ENCODE measurements at regions not wholly inside any gene's neighbourhood (a gene's known extent, or its start where the extent isn't known, plus 50 kb on each side); places are given as distances from the start of the nearest gene placed in this dataset.

GRCh38 chr5:155252717-155253116 is 239.2 kb downstream of the KIF4B start:
- no peak for DNase-seq
- Histone ChIP-seq H3K27me3 (replicated peaks) (no peaks in the 10 kb centered on the region), H3K36me3 (replicated peaks) (no peaks in the 10 kb centered on the region), H3K4me3 (ENCODE audit: low read depth, low read length) (no peak overlapping the region), H3K27ac (no peak overlapping the region)
- TF ChIP-seq CTCF (IDR thresholded peaks at IDR 0.05; ENCODE audit: low read depth, low read length, missing control alignments): no peak
- in situ Hi-C loops (cut with HindIII; ENCODE audit: low pct_ligation_motif_present, low sequenced_read_pairs): no loop called here

- H3K36me3 ChIP-seq (replicated peaks): no peaks in the 10 kb centered on the region
- no peak overlapping the region for H3K27ac ChIP-seq
- in situ Hi-C loops (cut with HindIII; ENCODE audit: low pct_ligation_motif_present, low sequenced_read_pairs): no loop called here
- no peaks in the 10 kb centered on the region for H3K27me3 ChIP-seq (replicated peaks)
- no peak for DNase-seq
- no peak for TF ChIP-seq CTCF (IDR thresholded peaks at IDR 0.05; ENCODE audit: low read depth, low read length, missing control alignments)
- no peak overlapping the region for H3K4me3 ChIP-seq (ENCODE audit: low read depth, low read length)
These were observed 240.8 kb downstream of the KIF4B start for GRCh38 chr5:155254399-155254798.

- in situ Hi-C loops (cut with HindIII; ENCODE audit: low pct_ligation_motif_present, low sequenced_read_pairs): no loop called here
- DNase-seq: no peak
These were observed 244.6 kb downstream of the KIF4B start for GRCh38 chr5:155258161-155258560.

GRCh38 chr5:155259648-155260047 is 246.1 kb downstream of the KIF4B start:
- no peak overlapping the region for H3K27ac ChIP-seq
- no peak overlapping the region for H3K4me3 ChIP-seq (ENCODE audit: low read depth, low read length)
- in situ Hi-C loops (cut with HindIII; ENCODE audit: low pct_ligation_motif_present, low sequenced_read_pairs): no loop called here
- H3K27me3 ChIP-seq (replicated peaks): no peaks in the 10 kb centered on the region
- DNase-seq: no peak
- no peak for TF ChIP-seq CTCF (IDR thresholded peaks at IDR 0.05; ENCODE audit: low read depth, low read length, missing control alignments)
- no peaks in the 10 kb centered on the region for H3K36me3 ChIP-seq (replicated peaks)

More at GRCh38 chr5:155258161-155258560, 244.6 kb downstream of the KIF4B start:
- TF ChIP-seq CTCF (IDR thresholded peaks at IDR 0.05; ENCODE audit: low read depth, low read length, missing control alignments): no peak
- H3K27me3 ChIP-seq (replicated peaks): no peaks in the 10 kb centered on the region
- H3K27ac ChIP-seq: no peak overlapping the region
- H3K4me3 ChIP-seq (ENCODE audit: low read depth, low read length): no peak overlapping the region
- no peaks in the 10 kb centered on the region for H3K36me3 ChIP-seq (replicated peaks)

DNA sequence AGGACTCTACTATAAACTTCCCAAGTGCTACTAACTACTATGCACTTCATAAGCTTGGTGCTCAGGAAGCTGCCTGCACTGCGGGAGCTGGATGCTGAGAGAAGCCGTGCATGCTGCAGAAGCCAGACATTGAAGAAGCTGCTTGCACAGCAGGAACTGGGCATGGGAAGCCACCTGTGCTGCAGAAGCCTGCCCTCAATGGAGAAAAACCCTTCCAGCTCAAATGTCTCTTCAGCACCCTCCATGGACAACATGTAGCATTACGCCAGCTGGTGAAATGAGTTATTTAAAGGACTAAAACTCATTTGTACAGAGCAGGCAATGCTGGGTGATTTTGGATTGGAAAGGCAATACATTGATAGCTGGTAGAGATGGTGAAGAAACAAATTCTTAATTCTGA is 247.2 kb downstream of the KIF4B start:
- no peak overlapping the region for H3K4me3 ChIP-seq (ENCODE audit: low read depth, low read length)
- DNase-seq: no peak
- no peak overlapping the region for H3K27ac ChIP-seq
- H3K27me3 ChIP-seq (replicated peaks): no peaks in the 10 kb centered on the region
- in situ Hi-C loops (cut with HindIII; ENCODE audit: low pct_ligation_motif_present, low sequenced_read_pairs): no loop called here
- no peak for TF ChIP-seq CTCF (IDR thresholded peaks at IDR 0.05; ENCODE audit: low read depth, low read length, missing control alignments)
- H3K36me3 ChIP-seq (replicated peaks): no peaks in the 10 kb centered on the region

DNA sequence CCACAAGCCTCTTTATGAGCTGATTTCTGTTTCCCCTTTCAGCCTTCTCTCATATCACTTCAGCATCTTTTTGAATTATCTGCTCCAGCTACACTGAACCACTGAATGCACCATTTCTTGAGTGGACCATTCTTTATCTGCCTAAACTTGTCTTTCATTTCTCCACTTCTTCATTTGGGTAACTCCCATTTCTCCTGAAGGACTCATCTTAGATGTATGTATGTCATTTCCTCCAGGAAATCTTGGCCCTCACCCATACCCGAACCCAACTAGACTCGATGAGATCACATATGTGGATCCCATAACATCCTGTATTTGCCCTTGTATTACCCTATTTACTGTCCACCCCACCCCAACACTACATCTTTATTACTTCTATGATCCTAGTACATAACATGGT is 249.8 kb downstream of the KIF4B start:
- no peak overlapping the region for H3K27ac ChIP-seq
- no peak for TF ChIP-seq CTCF (IDR thresholded peaks at IDR 0.05; ENCODE audit: low read depth, low read length, missing control alignments)
- H3K27me3 ChIP-seq (replicated peaks): no peaks in the 10 kb centered on the region
- no peaks in the 10 kb centered on the region for H3K36me3 ChIP-seq (replicated peaks)
- in situ Hi-C loops (cut with HindIII; ENCODE audit: low pct_ligation_motif_present, low sequenced_read_pairs): no loop called here
- no peak overlapping the region for H3K4me3 ChIP-seq (ENCODE audit: low read depth, low read length)
- no peak for DNase-seq
